Osteocyte (in vitro differentiated cells): ENCODE measurements at regions not wholly inside any gene's neighbourhood (a gene's known extent, or its start where the extent isn't known, plus 50 kb on each side); places are given as distances from the start of the nearest gene placed in this dataset.
"Not testable (repeated sequence)": the region's sequence is repeated elsewhere in the genome, so short reads cannot be mapped to it uniquely, and the experiment has no call there.

ENCODE experiments used
- DNase-seq: peaks from one replicate; pipeline ENCODE4 v3.0.0; 2021; ENCODE audit warnings: mixed read lengths; ENCODE audit not compliant: unreplicated experiment; ENCODE audit errors: extremely low spot score
- H3K27ac Mint-ChIP-seq: one replicate; pipeline ENCODE4 v1.8.0; 2021; ENCODE audit warnings: mild to moderate bottlenecking, mixed read lengths; ENCODE audit not compliant: unreplicated experiment
- H3K27me3 Mint-ChIP-seq: one replicate; pipeline ENCODE4 v1.8.0; 2021; ENCODE audit warnings: mixed read lengths; ENCODE audit not compliant: unreplicated experiment
- H3K36me3 Mint-ChIP-seq: one replicate; pipeline ENCODE4 v1.8.0; 2021; ENCODE audit warnings: mixed read lengths; ENCODE audit not compliant: unreplicated experiment
- H3K4me1 Mint-ChIP-seq: one replicate; pipeline ENCODE4 v1.8.0; 2021; ENCODE audit warnings: mixed read lengths; ENCODE audit not compliant: unreplicated experiment
- H3K4me3 Mint-ChIP-seq: one replicate; pipeline ENCODE4 v1.8.0; 2021; ENCODE audit warnings: mild to moderate bottlenecking, moderate library complexity, mixed read lengths; ENCODE audit not compliant: unreplicated experiment
- H3K9me3 Mint-ChIP-seq: one replicate; pipeline ENCODE4 v1.8.0; 2021; ENCODE audit warnings: mixed read lengths; ENCODE audit not compliant: unreplicated experiment
- CTCF ChIP-seq: fragments of 200-600 bp; sonication (generic); IDR thresholded peaks from 2 replicates; pipeline ENCODE4 v1.5.0; 2021; ENCODE audit warnings: antibody characterized with exemption, mild to moderate bottlenecking, moderate library complexity

DNA sequence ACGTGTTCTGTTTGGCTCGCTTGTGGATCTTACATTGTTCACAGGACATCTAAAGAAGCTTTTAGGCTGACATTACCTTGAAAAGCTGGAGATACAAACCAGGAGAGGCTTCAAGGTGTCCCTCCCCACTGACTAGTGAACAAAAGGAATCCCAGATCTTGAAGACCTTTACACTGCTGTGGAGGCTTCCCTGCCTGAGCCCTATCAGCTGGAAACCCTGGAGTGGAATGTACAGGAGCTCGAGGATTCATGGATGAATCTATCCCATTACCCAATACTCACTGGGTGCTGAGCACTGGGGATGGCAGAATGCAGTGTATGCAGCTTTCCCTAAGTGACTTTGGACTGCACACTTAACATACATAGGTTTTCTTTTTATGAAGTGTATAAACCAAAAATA, 82.3 kb upstream of the MFGE8 start:
- no peaks in the 10 kb centered on the region for H3K9me3 Mint-ChIP-seq
- peaks cover 10% of the 10 kb centered on the region for H3K27me3 Mint-ChIP-seq
- H3K36me3 Mint-ChIP-seq: no peaks in the 10 kb centered on the region
- H3K4me1 Mint-ChIP-seq: no peaks in the 10 kb centered on the region
- H3K4me3 Mint-ChIP-seq: no peak overlapping the region
- no peak overlapping the region for H3K27ac Mint-ChIP-seq
- no peak for TF ChIP-seq CTCF
- DNase-seq: no peak

- DNase-seq: no peak
- H3K36me3 Mint-ChIP-seq: no peaks in the 10 kb centered on the region
- H3K4me1 Mint-ChIP-seq: peaks cover 5% of the 10 kb centered on the region
- no peak overlapping the region for H3K27ac Mint-ChIP-seq
- H3K27me3 Mint-ChIP-seq: peaks cover 10% of the 10 kb centered on the region
- TF ChIP-seq CTCF: no peak
- H3K9me3 Mint-ChIP-seq: no peaks in the 10 kb centered on the region
- H3K4me3 Mint-ChIP-seq: no peak overlapping the region
Measured at GRCh38 chr15:88997531-88997930, 84.4 kb upstream of the MFGE8 start.

- Mint-ChIP-seq H3K9me3 (no peaks in the 10 kb centered on the region), H3K27me3 (peaks cover 10% of the 10 kb centered on the region), H3K27ac (no peak overlapping the region), H3K4me3 (no peak overlapping the region), H3K36me3 (no peaks in the 10 kb centered on the region), H3K4me1 (peaks cover 8% of the 10 kb centered on the region)
- no peak for DNase-seq
- no peak for TF ChIP-seq CTCF
Measured at GRCh38 chr15:88998980-88999713, 86.0 kb upstream of the MFGE8 start.

DNA sequence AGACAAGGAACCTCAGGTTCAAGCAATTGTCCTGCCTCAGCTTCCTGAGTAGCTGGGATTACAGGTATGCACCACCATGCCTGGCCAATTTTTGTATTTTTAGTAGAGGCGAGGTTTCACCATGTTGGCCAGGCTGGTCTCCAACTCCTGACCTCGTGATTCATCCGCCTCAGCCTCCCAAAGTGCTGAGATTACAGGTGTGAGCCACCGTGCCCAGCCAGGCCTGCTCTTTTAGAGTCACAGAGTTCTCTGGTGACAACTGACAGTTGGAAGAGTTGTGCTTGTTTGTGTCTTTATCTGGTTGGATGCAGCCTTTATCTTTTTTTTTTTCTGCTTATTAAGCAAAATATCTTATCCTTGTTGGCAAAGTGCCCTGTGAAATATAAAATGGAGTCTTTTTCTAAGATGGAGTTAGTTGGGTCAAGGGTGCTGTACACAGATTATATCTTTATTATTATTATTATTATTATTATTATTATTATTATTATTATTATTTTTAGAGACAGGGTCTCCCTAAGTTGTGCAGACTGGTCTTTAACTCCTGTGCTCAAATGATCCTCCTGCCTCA, 86.5 kb upstream of the ABHD2 start:
- not testable (repeated sequence) for DNase-seq, H3K9me3 Mint-ChIP-seq, H3K36me3 Mint-ChIP-seq, H3K4me1 Mint-ChIP-seq, H3K4me3 Mint-ChIP-seq, H3K27ac Mint-ChIP-seq
- peaks cover 14% of the 10 kb centered on the region for H3K27me3 Mint-ChIP-seq

- no peak overlapping the region for H3K4me3 Mint-ChIP-seq
- peaks cover 8% of the 10 kb centered on the region for H3K4me1 Mint-ChIP-seq
- no peaks in the 10 kb centered on the region for H3K36me3 Mint-ChIP-seq
- H3K9me3 Mint-ChIP-seq: no peaks in the 10 kb centered on the region
- peaks cover 19% of the 10 kb centered on the region for H3K27me3 Mint-ChIP-seq
- DNase-seq: no peak
- TF ChIP-seq CTCF: no peak
- no peak overlapping the region for H3K27ac Mint-ChIP-seq
Measured at GRCh38 chr15:89002281-89002761, 85.9 kb upstream of the ABHD2 start.
